GM12873 (cell line): ENCODE measurements at regions not wholly inside any gene's neighbourhood (a gene's known extent, or its start where the extent isn't known, plus 50 kb on each side); places are given as distances from the start of the nearest gene placed in this dataset.

Source experiments
- CTCF ChIP-seq: IDR thresholded peaks from 2 replicates; pipeline ENCODE4 v1.5.1; 2012; ENCODE audit warnings: low read depth, mild to moderate bottlenecking, moderate library complexity, low read length, control low read depth; ENCODE audit not compliant: insufficient read depth; ENCODE audit errors: missing control alignments

- no peak for TF ChIP-seq CTCF
Observed at GRCh38 chr14:28406196-28406595, 360.4 kb upstream of the FOXG1 start.

GRCh38 chr14:28407031-28407825 is 359.4 kb upstream of the FOXG1 start:
- no peak for TF ChIP-seq CTCF

GRCh38 chr14:28407996-28408395 is 358.6 kb upstream of the FOXG1 start:
- TF ChIP-seq CTCF = no peak

- TF ChIP-seq CTCF = no peak
Observed at GRCh38 chr14:28412077-28412476, 354.5 kb upstream of the FOXG1 start.

- TF ChIP-seq CTCF = no peak
Observed at GRCh38 chr14:28426960-28427359, 339.6 kb upstream of the FOXG1 start.

GRCh38 chr14:28436821-28437220 is 329.8 kb upstream of the FOXG1 start:
- TF ChIP-seq CTCF = no peak

- no peak for TF ChIP-seq CTCF
Observed at GRCh38 chr14:28461389-28461788, 305.2 kb upstream of the FOXG1 start.
